OCI-LY3 (cell line): ENCODE measurements at regions not wholly inside any gene's neighbourhood (a gene's known extent, or its start where the extent isn't known, plus 50 kb on each side); places are given as distances from the start of the nearest gene placed in this dataset.
"Not testable (repeated sequence)": the region's sequence is repeated elsewhere in the genome, so short reads cannot be mapped to it uniquely, and the experiment has no call there.

Source experiments
- CTCF ChIP-seq: fragments of 200-600, 300-600 bp; sonication (generic); IDR thresholded peaks from 2 replicates; pipeline ENCODE4 v1.5.1; 2014; ENCODE audit warnings: antibody characterized with exemption, low read length, low read depth
- EZH2phosphoT487 ChIP-seq: fragments of 200-600 bp; shearing (Covaris generic); IDR thresholded peaks from 2 replicates; pipeline ENCODE4 v1.6.1; 2018; ENCODE audit warnings: antibody characterized with exemption, mixed run types, low read depth

- not testable (repeated sequence) for TF ChIP-seq CTCF, EZH2phosphoT487
Observed at GRCh38 chr17:62223585-62223984, 156.8 kb upstream of the EFCAB3 start.
